D721Med (cell line): ENCODE measurements at regions not wholly inside any gene's neighbourhood (a gene's known extent, or its start where the extent isn't known, plus 50 kb on each side); places are given as distances from the start of the nearest gene placed in this dataset.
A peak's percentile ranks its signal among the peaks of the same experiment; 100 is the strongest.
"Not testable (repeated sequence)": the region's sequence is repeated elsewhere in the genome, so short reads cannot be mapped to it uniquely, and the experiment has no call there.

Experiments used
- DNase-seq: peaks from one replicate; pipeline ENCODE4 v3.0.0; 2011; ENCODE audit warnings: low spot score; ENCODE audit not compliant: insufficient read length
- FAIRE-seq: peaks from 2 replicates; lab custom pipeline; 2011; peaks lifted over from hg19 to GRCh38; lab: Jason Lieb, UNC
- CTCF ChIP-seq: IDR thresholded peaks from 2 replicates; pipeline ENCODE4 v1.5.1; 2012; ENCODE audit warnings: mild to moderate bottlenecking, control low read depth; ENCODE audit not compliant: insufficient read depth; ENCODE audit errors: missing control alignments

- FAIRE-seq, result no peak
- TF ChIP-seq CTCF, result no peak
- DNase-seq, result no peak
These were observed 155.1 kb upstream of the FSHR start for GRCh38 chr2:49309461-49309860.

GRCh38 chr2:49306925-49307324 is 152.6 kb upstream of the FSHR start:
- no peak for DNase-seq
- TF ChIP-seq CTCF, result no peak
- peak; percentile 71 for FAIRE-seq

GRCh38 chr2:49298693-49299092 is 144.4 kb upstream of the FSHR start:
- DNase-seq, FAIRE-seq: not testable (repeated sequence)

- TF ChIP-seq CTCF, result no peak
- no peak for DNase-seq
- FAIRE-seq, result no peak
These were observed 143.9 kb upstream of the FSHR start for GRCh38 chr2:49298230-49298629.

GRCh38 chr2:49296107-49296867 is 142.0 kb upstream of the FSHR start:
- DNase-seq (no peak), FAIRE-seq (no peak)
- no peak for TF ChIP-seq CTCF

GRCh38 chr2:49294225-49294624 is 139.9 kb upstream of the FSHR start:
- no peak for TF ChIP-seq CTCF
- no peak for FAIRE-seq
- no peak for DNase-seq

- no peak for TF ChIP-seq CTCF
- FAIRE-seq (peak; percentile 51), DNase-seq (no peak)
These were observed 137.3 kb upstream of the FSHR start for GRCh38 chr2:49291619-49292018.

- FAIRE-seq, result no peak
- TF ChIP-seq CTCF, result no peak
These were observed 135.4 kb upstream of the FSHR start for GRCh38 chr2:49289711-49290110.

More at GRCh38 chr2:49289711-49290110, 135.4 kb upstream of the FSHR start:
- DNase-seq, result no peak
